GM21360 (cell line): ENCODE measurements at regions not wholly inside any gene's neighbourhood (a gene's known extent, or its start where the extent isn't known, plus 50 kb on each side); places are given as distances from the start of the nearest gene placed in this dataset.
"Not testable (repeated sequence)": the region's sequence is repeated elsewhere in the genome, so short reads cannot be mapped to it uniquely, and the experiment has no call there.

Experiments
- ATAC-seq: cut with Tn5 transposase; IDR thresholded peaks from one replicate; pipeline ENCODE4 v1.9.1; 2021; ENCODE audit warnings: mild to moderate bottlenecking, moderate library complexity; ENCODE audit not compliant: unreplicated experiment

DNA sequence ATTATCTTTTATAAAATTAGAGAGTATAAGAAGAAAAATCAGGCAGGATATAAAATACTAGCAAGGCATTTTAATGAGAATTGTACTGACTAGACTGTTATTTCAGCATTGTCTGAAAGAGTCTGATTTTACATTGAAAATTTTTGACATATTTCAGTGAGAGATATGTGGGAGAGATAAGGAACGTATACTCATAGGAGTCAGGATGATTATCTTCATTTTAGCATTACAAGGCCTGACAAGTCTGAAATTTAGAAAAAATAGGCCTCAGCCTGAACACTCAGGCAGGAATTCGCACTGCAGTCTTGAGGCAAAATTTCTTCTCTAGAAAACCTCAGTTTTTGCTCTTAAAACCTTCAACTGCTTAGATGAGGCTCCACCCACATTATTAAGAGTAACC is 386.0 kb downstream of the HGF start:
- no peak for ATAC-seq

DNA sequence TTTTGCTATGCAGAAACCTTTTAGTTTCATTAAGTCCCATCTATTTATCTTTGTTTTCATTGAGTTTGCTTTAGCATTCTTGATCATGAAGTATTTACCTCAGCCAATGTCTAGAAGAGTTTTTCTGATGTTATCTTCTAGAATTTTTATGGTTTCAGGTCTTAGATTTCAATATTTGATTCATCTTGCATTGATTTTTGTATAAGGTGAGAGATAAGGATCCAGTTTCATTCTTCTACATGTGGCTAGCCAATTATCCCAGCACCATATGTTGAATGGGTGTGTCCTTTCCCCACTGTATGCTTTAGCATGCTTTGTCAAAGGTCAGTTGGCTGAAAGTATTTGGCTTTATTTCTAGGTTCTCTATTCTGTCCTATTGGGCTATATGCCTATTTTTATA is 395.2 kb downstream of the HGF start:
- not testable (repeated sequence) for ATAC-seq

DNA sequence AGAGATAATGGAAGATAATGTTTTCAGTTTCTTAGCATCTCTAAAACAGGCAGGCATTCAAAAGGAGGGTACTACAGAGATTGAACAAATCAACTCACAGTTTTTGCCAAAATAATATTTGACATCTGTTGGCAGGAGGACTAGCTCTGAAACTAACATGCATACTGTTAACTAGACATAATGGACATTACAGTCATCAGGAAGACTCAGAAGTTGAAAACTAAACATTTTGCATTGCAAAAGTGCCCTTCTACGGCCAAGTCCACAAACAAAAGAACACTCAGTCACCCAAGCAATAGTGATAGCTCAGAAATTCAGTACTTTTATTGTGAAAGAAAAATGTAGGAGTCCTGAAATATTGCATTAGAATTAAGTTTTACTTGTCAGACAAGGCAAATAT is 399.0 kb downstream of the HGF start:
- ATAC-seq: no peak

DNA sequence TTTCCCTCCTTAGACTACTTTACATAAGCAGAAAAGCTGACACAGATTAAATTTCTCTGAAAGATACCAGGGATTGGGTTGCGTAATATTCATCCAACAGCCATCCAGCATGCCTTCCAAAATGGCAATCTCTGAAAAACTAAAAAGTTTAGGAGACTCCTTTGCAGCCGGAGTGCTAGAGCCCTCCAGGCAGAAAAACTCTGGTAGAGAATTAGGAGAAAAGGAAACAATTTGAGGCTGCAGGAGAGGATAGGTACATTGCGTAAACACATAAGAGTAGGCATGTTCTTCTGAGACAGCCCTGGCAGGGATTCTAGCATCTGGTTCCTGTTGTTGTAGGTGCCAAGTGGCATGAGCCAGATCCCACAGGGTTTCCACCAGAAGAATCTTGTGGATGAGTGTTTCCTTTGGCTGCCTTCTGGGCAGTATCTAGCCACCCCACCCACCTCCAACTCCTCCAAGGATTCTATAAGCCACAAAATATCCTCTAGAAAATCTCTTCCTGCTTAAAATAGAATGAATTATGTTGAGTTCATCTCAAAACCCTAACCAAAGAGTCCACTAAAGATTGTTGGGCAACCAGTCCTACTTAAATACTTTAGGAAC is 402.4 kb downstream of the HGF start:
- ATAC-seq: no peak

DNA sequence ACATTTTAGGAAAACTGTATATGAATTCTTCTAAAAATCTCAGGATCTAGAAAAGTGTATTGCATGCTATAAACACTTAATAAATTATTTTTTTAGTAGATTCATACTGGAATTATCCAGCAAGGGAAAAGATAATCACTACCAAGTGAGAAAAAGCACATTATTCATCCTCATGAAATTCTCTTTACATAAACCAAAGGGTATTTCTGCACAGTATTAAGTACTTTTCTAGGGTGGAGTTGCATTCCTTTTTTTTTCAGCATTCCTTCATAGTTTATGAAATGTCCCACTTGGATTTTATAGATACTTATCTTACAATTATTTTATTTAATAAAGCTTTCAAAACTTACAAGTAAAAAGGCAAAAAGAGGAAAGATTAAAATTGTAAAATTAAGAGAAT is 403.3 kb downstream of the HGF start:
- ATAC-seq: no peak

DNA sequence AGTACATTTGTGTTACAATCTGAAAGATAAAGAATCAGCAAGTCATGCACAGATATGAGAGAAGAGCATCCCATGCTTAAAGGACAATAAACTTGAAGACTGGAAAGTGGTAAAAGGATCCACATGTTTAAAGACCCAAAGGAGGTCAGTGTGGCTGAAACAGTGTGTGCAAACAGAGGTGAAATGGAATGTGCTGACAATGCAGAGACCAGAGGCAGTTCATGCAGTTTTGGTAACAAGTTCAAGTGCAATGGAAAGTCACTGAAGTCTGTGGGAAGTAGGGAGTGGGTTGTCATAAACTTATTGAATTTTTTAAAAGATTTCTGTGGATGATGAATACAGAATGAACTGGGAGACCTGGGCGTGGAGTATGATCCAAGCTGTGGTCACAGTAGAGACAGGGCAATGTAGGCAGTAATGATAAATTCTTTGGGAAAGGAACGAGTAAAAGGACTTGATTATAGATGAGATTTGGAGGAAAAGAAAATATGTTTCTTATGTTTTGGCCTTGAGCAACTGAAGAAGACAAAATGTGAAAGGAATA is 408.0 kb downstream of the HGF start:
- no peak for ATAC-seq

DNA sequence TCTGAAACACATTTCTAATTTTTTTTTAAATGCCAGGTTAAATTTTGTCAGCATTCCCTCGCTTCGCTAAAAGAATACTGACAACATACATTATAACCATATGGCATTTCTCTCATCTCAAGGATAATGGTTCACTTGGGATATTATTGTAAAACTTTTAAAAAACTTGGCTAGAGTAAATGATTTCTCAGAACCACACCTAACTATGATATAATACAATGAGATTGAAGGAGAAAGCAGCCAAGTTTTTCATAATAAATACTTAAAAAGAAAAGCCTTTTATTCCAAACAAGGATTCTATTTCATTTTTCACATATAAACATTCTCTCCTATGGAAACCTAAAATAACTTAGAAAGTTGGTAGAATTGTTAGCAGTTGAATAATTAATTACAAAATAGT is 413.9 kb downstream of the HGF start:
- ATAC-seq: no peak

DNA sequence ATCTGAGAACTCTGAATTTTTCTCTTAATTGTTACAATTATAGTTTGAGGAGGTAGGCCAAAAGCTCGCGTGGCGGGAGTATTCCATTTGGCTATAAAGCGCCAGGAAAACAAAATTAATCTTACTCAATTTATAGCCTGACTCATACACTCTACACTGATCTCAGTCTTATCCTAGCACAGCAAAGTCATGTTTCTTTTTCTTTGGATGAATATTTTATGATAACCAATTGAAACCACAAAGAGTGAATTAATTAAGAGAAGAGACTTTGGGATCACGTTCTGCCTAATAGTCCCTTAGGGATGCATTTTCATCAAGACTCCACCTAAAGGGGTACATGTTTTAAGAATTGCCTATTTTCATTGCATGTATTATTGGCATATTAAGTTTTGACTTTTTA is 420.8 kb downstream of the HGF start:
- ATAC-seq: no peak

DNA sequence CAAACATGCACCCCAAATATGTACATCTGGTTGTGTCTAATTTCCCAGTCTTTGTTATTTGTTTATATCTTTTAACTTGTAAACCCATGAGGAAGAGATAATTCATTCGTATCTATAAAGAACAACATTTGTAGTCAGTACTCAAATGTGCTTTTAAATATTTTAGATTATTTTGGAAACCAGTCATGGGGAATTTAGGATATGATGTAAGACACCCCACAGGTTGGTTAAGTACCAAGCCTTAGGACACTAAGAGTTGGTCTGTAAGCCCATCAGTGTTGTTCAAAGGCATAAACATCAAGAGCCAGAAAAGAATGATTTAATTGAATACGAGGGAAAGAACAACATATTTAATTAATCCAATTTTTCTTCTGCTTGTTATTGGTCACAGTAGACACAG is 421.1 kb upstream of the SEMA3C start:
- ATAC-seq: no peak

DNA sequence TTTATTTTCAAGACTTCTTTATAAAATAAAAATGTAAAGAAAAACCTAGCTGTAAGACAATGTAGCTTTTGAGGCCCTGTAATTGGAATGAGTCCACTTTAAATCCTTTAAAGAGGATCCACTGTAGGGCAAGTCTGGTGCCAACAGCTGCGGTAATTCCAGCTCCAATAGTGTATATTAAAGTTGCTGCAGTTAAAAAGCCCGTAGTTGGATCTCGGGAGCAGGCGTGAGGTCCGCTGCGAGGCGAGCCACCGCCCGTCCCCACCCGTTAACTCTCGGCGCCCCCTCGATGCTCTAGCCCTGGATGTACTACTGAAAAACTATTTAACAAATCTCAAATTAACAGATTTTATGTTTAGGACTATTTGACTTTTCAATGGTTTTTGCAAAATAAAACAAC is 414.7 kb upstream of the SEMA3C start:
- ATAC-seq: no peak

DNA sequence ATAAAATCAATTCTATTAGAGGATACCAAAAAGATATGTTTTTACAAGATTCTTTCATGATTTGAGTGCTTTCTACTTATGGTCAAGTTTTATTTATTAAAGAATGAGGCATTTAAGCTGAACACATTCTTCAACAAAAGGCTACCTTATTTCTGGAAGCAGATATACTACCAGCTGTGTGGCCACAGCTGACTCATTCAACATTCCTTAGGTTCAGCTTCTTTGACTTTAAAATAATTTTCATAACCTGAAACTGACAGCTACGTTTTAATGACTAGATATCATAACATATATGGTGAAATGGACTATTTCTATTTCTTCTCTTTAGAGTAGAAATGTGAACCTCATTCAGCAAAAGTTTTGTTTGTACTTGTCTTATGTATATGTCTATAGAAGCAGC is 414.2 kb upstream of the SEMA3C start:
- ATAC-seq: no peak

DNA sequence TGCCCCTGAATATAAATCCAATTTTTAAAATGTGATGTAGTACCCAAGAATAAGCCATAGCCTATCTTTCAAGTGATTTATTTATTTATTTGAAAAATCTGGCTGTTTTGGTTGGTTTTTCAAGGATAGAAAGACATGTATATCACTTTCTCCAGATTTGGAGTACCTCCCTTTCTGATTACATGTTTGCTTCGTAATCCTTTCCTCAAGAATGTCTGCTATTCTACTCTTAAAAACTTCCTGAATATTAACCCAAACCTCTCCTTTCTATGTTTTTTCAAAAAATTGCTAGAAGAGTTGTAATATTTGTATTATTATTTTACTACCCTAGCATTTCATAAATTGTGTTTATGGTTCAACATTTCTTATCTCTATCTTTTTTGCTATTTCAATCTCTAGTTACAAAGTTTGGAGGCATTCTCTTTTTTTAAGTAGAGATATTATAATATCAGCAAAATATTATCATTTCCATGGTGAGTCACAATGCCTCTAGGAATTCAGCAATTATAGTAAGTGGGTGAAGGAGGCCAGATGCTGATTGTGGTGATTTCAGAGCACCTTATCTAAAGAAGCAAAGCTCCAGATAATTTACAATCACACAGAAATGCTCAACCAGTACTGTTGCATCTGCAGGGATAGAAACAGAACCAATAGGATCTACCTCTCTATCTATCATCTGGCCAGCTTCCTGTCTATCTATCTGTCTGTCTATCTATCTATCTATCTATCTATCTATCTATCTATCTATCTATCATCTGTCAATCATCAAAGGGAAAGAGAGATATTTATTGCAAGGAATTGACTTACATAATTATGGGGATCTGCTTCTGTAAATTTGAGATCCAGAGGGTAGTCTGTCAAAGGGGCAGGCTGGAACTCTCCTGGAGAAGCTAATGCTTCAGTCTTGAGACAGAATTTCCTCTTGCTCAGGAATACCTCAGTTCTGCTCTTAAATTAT is 412.5 kb upstream of the SEMA3C start:
- no peak for ATAC-seq

DNA sequence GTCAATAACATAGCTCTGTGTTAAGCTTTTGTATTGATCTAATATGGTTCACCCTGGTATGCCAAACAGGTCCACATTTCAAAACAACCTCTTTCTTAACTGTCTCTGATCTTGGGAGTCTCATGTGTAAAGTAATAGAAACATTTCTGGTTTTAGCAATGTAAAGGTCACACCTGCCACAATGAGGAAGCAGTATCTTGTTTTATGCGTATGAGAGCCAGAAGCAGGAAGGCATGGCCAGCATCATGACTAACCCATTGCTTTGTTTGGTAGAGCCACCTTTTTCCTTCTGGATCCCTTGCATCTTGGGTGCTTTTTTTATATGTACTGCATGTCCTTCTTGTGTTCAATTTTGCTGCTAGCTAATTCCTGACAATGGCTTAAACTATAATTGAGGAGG is 411.3 kb upstream of the SEMA3C start:
- ATAC-seq: no peak

DNA sequence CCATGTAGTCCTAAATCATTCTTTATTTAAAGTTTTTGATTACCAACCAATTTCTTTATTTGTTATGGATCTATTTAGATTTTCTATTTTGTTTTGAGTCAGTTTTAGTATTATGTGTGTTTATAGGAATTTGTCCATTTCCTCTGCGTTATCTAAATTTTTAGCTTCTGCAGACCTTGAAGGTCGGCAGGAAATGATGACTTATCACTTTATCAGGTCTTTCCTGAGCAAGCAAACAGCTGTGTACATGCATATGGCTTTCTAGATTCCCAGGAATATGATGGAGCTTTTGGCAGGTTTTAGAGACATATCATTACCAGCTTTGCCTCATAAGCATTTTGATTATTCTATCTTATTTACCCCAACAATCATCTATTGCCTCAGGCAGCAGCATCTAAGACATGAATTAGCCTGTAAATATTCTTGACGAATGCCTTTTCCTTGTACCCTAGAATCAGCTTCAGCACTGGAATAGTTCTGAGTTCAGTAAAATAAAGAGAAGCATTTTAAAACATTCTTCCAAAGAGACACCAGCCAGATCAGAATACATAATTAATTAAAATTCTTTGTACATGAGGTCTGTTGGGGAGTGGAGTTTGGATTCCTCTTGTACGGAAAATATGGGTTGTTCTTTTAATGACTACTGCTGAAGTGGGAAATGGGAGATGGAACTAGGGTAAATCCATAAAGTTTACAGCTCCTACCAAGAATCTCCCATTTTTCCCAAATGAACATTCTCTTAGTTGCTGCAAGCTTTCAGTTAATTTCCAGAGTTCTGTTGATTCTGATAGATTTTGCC is 408.8 kb upstream of the SEMA3C start:
- ATAC-seq: no peak

DNA sequence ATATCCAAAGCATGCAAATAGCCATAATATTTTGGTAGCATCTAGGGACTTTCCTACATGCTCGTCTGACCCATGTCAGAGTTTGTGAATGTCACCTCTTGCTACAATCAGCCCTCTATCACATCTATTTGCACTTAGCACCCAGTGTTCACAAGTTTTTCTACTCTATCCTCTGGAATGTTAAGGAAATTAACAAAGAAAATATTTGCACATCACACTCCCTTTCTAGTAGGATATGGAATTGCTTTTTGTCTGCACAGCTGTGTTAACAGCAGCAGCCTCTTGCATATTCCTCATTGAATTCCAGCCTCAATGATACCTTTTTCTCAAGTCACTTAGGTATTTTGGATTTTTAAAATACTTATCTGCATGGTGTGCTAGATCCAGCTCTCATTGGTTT is 403.1 kb upstream of the SEMA3C start:
- no peak for ATAC-seq

DNA sequence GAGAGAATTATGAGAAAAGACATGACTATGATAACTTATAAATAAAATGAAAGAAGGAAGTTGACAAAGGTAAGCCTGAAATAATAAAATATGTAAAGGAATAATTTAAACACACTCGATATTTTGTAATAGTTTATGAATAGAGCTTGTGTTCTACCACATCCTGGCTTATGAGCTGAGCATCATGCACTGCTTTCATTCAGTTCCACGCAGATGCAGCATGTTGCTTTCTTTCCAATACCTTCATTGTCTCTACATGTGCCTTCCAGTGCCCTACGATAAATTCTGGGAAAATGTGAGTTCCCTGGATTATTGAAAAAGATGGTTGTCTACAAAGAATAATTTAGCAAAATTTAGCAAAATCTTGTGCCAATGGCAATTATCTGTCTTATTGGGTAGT is 398.9 kb upstream of the SEMA3C start:
- no peak for ATAC-seq

DNA sequence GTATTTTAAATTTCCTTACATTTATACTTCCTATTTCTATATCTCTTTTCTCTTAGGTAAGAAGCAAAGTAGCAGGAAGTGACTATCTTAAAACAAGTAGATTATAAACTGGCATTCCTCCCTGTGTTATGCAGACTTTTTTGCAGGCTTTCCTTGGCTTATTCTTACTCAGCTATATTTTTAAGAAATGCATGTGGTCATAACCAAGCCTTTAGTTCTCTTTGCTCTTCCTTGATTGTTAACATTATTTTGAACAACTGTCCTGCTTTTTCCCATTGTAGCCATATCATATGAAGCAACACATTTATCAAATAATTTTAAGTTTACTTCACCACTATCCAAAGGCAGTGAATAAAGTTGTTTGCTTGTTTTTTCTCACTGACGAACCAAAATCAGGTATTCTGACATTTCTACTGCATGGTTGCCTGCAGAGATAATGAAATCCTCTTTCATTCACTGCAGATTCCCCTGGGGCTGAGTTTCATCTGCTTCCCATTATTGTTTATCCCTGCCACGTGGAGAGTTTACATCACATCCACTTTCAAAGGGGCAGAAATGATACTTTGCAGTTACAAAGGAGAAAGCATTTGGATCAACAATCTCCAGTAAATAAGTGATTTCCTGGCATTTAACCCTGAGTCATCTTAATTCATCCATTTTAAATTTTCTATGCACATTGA is 389.9 kb upstream of the SEMA3C start:
- no peak for ATAC-seq

DNA sequence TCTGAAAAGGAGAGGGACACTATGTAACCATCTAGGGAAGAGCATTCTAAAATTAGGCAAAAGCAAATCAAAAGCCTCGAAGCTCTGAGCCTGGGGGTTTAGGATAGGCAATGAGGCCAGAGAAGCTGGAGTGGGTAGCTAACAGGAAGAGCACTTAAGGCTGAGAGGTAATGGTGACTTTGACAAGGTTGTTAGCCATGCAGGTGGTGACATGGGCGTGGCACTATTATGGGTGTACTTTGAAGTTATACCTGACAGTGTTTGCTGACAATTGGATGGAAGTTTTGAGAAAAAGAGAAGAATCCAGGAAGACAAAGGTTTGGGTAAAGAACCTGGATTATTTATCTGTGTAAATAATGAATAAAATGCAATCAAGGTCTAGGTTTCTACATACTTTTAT is 383.0 kb upstream of the SEMA3C start:
- ATAC-seq: no peak

DNA sequence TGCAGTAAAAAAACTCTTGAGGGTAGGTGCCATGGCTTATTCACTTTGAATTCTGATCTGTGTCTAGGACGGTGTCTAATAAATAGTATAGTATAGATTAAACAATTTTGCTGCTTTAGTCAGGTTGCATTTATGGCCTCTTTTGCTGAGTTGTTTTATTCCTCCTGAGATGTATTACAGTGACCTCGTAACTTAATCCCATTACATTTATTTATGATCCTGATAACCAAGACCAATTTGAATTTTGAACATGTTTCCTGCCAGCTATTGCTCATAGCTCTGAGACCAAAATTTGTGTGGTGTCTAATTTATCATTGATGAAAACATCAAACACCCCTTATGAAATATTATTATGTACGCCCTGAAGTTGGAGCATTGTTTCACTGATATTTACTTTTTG is 381.9 kb upstream of the SEMA3C start:
- no peak for ATAC-seq

DNA sequence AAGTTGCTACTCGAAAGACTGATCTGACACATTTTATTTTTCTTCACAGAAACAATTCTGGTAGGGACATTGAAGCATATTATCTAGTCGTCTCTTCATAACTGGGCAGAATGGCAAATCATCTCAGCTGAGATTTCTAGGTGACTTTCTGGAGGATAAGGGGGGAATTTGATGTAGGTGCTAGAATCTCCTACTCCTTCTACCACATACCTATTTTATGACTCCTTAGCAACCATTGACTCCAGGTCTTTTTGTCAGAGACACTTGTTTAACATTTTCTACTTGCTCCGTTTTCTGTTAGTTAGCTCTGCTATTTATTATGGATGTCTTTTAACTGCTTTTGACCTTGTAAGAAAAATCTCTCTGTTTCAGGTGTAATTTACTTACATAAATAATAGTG is 380.9 kb upstream of the SEMA3C start:
- no peak for ATAC-seq
